Naive thymus-derived CD4-positive, alpha-beta T cell (primary cell): ENCODE measurements at regions not wholly inside any gene's neighbourhood (a gene's known extent, or its start where the extent isn't known, plus 50 kb on each side); places are given as distances from the start of the nearest gene placed in this dataset.
"Not testable (repeated sequence)": the region's sequence is repeated elsewhere in the genome, so short reads cannot be mapped to it uniquely, and the experiment has no call there.

ENCODE experiments used
- ATAC-seq: fragments of 150-1000 bp; cut with Tn5 transposase; 2 replicates; pipeline ENCODE4 v1.10.0; 2021; ENCODE audit warnings: mild to moderate bottlenecking, moderate library complexity
- CTCF ChIA-PET: fragments of 350-600 bp; sonication (Branson Sonifier 250); formaldehyde crosslinking; loops from one replicate; lab custom pipeline; 2021; ENCODE audit warnings: antibody characterized with exemption; lab: Charles Lee
- POLR2A ChIA-PET: fragments of 350-600 bp; sonication (Branson Sonifier 250); formaldehyde crosslinking; loops from one replicate; lab custom pipeline; 2021; ENCODE audit warnings: antibody characterized with exemption, inconsistent platforms; lab: Charles Lee
- DNase-seq, 9 donors: peaks; one replicate each; pipeline versions ENCODE4 v3.0.0 to v3.0.0-alpha.2; 2020 to 2022; ENCODE audit warnings: mixed read lengths in 1 of 9
- H3K27ac ChIP-seq: one replicate; pipeline ENCODE4 v1.7.0; 2013; ENCODE audit warnings: mild to moderate bottlenecking, low read depth, low read length, moderate library complexity
- H3K27me3 ChIP-seq, 2 donors: one replicate each; pipeline ENCODE4 v1.7.0; 2013; ENCODE audit warnings: low read length in 2 of 2, mild to moderate bottlenecking in 2 of 2, moderate library complexity in 2 of 2; ENCODE audit not compliant: control insufficient read depth in 2 of 2, insufficient read depth in 2 of 2
- H3K36me3 ChIP-seq, 3 experiments: 1 replicate in 2 of 3; 2 replicates in 1 of 3; pipeline ENCODE4 v1.7.0; 2013; ENCODE audit warnings: low read length in 3 of 3, mild to moderate bottlenecking in 3 of 3, moderate library complexity in 1 of 3; ENCODE audit not compliant: insufficient read depth in 3 of 3, control insufficient read depth in 2 of 3
- H3K4me1 ChIP-seq, 2 donors: one replicate each; pipeline ENCODE4 v1.7.0; 2013; ENCODE audit warnings: low read length in 2 of 2, mild to moderate bottlenecking in 2 of 2, moderate library complexity in 1 of 2; ENCODE audit not compliant: control insufficient read depth in 2 of 2, insufficient read depth in 2 of 2
- H3K4me3 ChIP-seq: 2 replicates; pipeline ENCODE4 v1.7.0; 2013; ENCODE audit warnings: mild to moderate bottlenecking, low read length
- H3K9me3 ChIP-seq, 3 experiments: 1 replicate in 2 of 3; 2 replicates in 1 of 3; pipeline ENCODE4 v1.7.0; 2013; ENCODE audit warnings: low read length in 3 of 3; ENCODE audit not compliant: control insufficient read depth in 2 of 3
- H3K27ac Mint-ChIP-seq, 9 donors: one replicate each; pipeline ENCODE4 v1.8.0; 2020 to 2022; ENCODE audit warnings: mixed read lengths in 9 of 9, mild to moderate bottlenecking in 8 of 9, moderate library complexity in 5 of 9, inconsistent platforms in 2 of 9
- H3K27me3 Mint-ChIP-seq, 5 donors: one replicate each; pipeline ENCODE4 v1.8.0; 2021 to 2022; ENCODE audit warnings: mixed read lengths in 5 of 5, mild to moderate bottlenecking in 1 of 5
- H3K36me3 Mint-ChIP-seq, 5 donors: one replicate each; pipeline ENCODE4 v1.8.0; 2020 to 2022; ENCODE audit warnings: mixed read lengths in 5 of 5, mild to moderate bottlenecking in 3 of 5, inconsistent platforms in 1 of 5
- H3K4me1 Mint-ChIP-seq, 7 donors: one replicate each; pipeline ENCODE4 v1.8.0; 2020 to 2022; ENCODE audit warnings: mixed read lengths in 7 of 7, mild to moderate bottlenecking in 3 of 7, inconsistent platforms in 1 of 7
- H3K4me3 Mint-ChIP-seq, 10 donors: one replicate each; pipeline ENCODE4 v1.8.0; 2020 to 2022; ENCODE audit warnings: mild to moderate bottlenecking in 10 of 10, mixed read lengths in 10 of 10, moderate library complexity in 6 of 10, inconsistent platforms in 2 of 10
- H3K9me3 Mint-ChIP-seq, 11 donors: one replicate each; pipeline ENCODE4 v1.8.0; 2020 to 2022; ENCODE audit warnings: mixed read lengths in 11 of 11, mild to moderate bottlenecking in 4 of 11, inconsistent platforms in 1 of 11, moderate library complexity in 1 of 11
- intact Hi-C, 2 donors: fragments of 100-400 bp; cut with micrococcal nuclease; formaldehyde crosslinking; loops; one replicate each; pipeline ENCODE4 v1.15.1; 2023

GRCh38 chr6:94785081-94785480 lies 792.3 kb upstream of the MANEA start:
- peaks cover 0 to 34% (median 15%) of the 10 kb centered on the region in 11 donors for H3K9me3 Mint-ChIP-seq
- H3K4me1 Mint-ChIP-seq, H3K27ac ChIP-seq, H3K9me3 ChIP-seq, POLR2A ChIA-PET, H3K4me1 ChIP-seq, DNase-seq, H3K36me3 ChIP-seq, CTCF ChIA-PET, H3K27me3 ChIP-seq, H3K27me3 Mint-ChIP-seq, H3K4me3 ChIP-seq, ATAC-seq, H3K36me3 Mint-ChIP-seq, intact Hi-C loops, H3K4me3 Mint-ChIP-seq: not testable (repeated sequence)
- peak overlapping the region in 1 of 9 donors; percentile 68 for H3K27ac Mint-ChIP-seq

- peaks cover 0 to 5% (median 0%) of the 10 kb centered on the region in 11 donors for H3K9me3 Mint-ChIP-seq
- DNase-seq (no peak), ATAC-seq (no peak)
- H3K4me3 Mint-ChIP-seq: no peak overlapping the region
- Histone ChIP-seq H3K4me1 (no peaks in the 10 kb centered on the region), H3K27ac (no peak overlapping the region), H3K27me3 (no peaks in the 10 kb centered on the region), H3K4me3 (no peak overlapping the region), H3K9me3 (no peaks in the 10 kb centered on the region), H3K36me3 (no peaks in the 10 kb centered on the region)
- POLR2A ChIA-PET: no interaction called here
- H3K27ac Mint-ChIP-seq: no peak overlapping the region
- CTCF ChIA-PET: no interaction called here
- intact Hi-C loops: no loop called here
- no peaks in the 10 kb centered on the region for H3K36me3 Mint-ChIP-seq
- H3K27me3 Mint-ChIP-seq: no peaks in the 10 kb centered on the region
- H3K4me1 Mint-ChIP-seq: no peaks in the 10 kb centered on the region
Observed at GRCh38 chr6:94769197-94769596, 808.1 kb upstream of the MANEA start.

- no peak overlapping the region for H3K4me3 Mint-ChIP-seq
- no peaks in the 10 kb centered on the region for H3K36me3 Mint-ChIP-seq
- intact Hi-C loops: no loop called here
- H3K4me3 ChIP-seq: no peak overlapping the region
- DNase-seq (no peak), ATAC-seq (no peak)
- H3K9me3 Mint-ChIP-seq: peaks cover 0 to 13% (median 3%) of the 10 kb centered on the region in 11 donors
- H3K36me3 ChIP-seq: no peaks in the 10 kb centered on the region
- H3K27me3 Mint-ChIP-seq: no peaks in the 10 kb centered on the region
- no peaks in the 10 kb centered on the region for H3K4me1 ChIP-seq
- ChIA-PET POLR2A (no interaction called here), CTCF (no interaction called here)
- no peaks in the 10 kb centered on the region for H3K4me1 Mint-ChIP-seq
- no peaks in the 10 kb centered on the region for H3K9me3 ChIP-seq
- no peak overlapping the region for H3K27ac ChIP-seq
- H3K27ac Mint-ChIP-seq: no peak overlapping the region
- H3K27me3 ChIP-seq: no peaks in the 10 kb centered on the region
Observed at GRCh38 chr6:94751641-94752329, 825.5 kb upstream of the MANEA start.

GRCh38 chr6:94736236-94736635 lies 841.1 kb upstream of the MANEA start:
- Histone ChIP-seq H3K4me1 (no peaks in the 10 kb centered on the region), H3K4me3 (no peak overlapping the region), H3K36me3 (no peaks in the 10 kb centered on the region), H3K27ac (no peak overlapping the region), H3K27me3 (no peaks in the 10 kb centered on the region), H3K9me3 (no peaks in the 10 kb centered on the region)
- Mint-ChIP-seq H3K27ac (no peak overlapping the region), H3K36me3 (peaks cover 0 to 3% (median 0%) of the 10 kb centered on the region in 5 donors), H3K4me1 (no peaks in the 10 kb centered on the region), H3K27me3 (no peaks in the 10 kb centered on the region), H3K9me3 (peaks cover 0 to 22% (median 1%) of the 10 kb centered on the region in 11 donors), H3K4me3 (no peak overlapping the region)
- DNase-seq: no peak
- ATAC-seq: no peak
- ChIA-PET CTCF (no interaction called here), POLR2A (no interaction called here)
- intact Hi-C loops: no loop called here

GRCh38 chr6:94735270-94735669 lies 842.1 kb upstream of the MANEA start:
- no peaks in the 10 kb centered on the region for H3K27me3 Mint-ChIP-seq
- Histone ChIP-seq H3K27ac (no peak overlapping the region), H3K9me3 (no peaks in the 10 kb centered on the region), H3K27me3 (no peaks in the 10 kb centered on the region), H3K36me3 (no peaks in the 10 kb centered on the region), H3K4me3 (no peak overlapping the region), H3K4me1 (no peaks in the 10 kb centered on the region)
- no peaks in the 10 kb centered on the region for H3K4me1 Mint-ChIP-seq
- no peak overlapping the region for H3K27ac Mint-ChIP-seq
- H3K9me3 Mint-ChIP-seq: peaks cover 0 to 22% (median 0%) of the 10 kb centered on the region in 11 donors
- ChIA-PET POLR2A (no interaction called here), CTCF (no interaction called here)
- peaks cover 0 to 3% (median 0%) of the 10 kb centered on the region in 5 donors for H3K36me3 Mint-ChIP-seq
- no peak overlapping the region for H3K4me3 Mint-ChIP-seq
- intact Hi-C loops: no loop called here
- ATAC-seq (no peak), DNase-seq (no peak)

- Mint-ChIP-seq H3K27ac (no peak overlapping the region), H3K4me3 (no peak overlapping the region), H3K4me1 (no peaks in the 10 kb centered on the region), H3K27me3 (no peaks in the 10 kb centered on the region), H3K36me3 (peaks cover 0 to 3% (median 0%) of the 10 kb centered on the region in 5 donors), H3K9me3 (peaks cover 0 to 19% (median 1%) of the 10 kb centered on the region in 11 donors)
- Histone ChIP-seq H3K4me1 (no peaks in the 10 kb centered on the region), H3K9me3 (no peaks in the 10 kb centered on the region), H3K36me3 (no peaks in the 10 kb centered on the region), H3K27ac (no peak overlapping the region), H3K4me3 (no peak overlapping the region), H3K27me3 (no peaks in the 10 kb centered on the region)
- intact Hi-C loops: no loop called here
- ChIA-PET CTCF (interaction anchor here (0.7 kb wide), 1 partner anchor 673 kb away, joined by 3 read pairs; no protein-coding TSS in a partner anchor), POLR2A (no interaction called here)
- DNase-seq (no peak), ATAC-seq (no peak)
Observed at GRCh38 chr6:94734751-94735150, 842.6 kb upstream of the MANEA start.

- ChIA-PET CTCF (no interaction called here), POLR2A (no interaction called here)
- Mint-ChIP-seq H3K27me3 (no peaks in the 10 kb centered on the region), H3K36me3 (peaks cover 0 to 6% (median 0%) of the 10 kb centered on the region in 5 donors), H3K4me1 (no peaks in the 10 kb centered on the region), H3K27ac (no peak overlapping the region), H3K4me3 (no peak overlapping the region), H3K9me3 (peaks cover 2 to 10% (median 6%) of the 10 kb centered on the region in 11 donors)
- intact Hi-C loops: no loop called here
- Histone ChIP-seq H3K36me3 (no peaks in the 10 kb centered on the region), H3K27ac (no peak overlapping the region), H3K4me3 (no peak overlapping the region), H3K4me1 (no peaks in the 10 kb centered on the region), H3K27me3 (no peaks in the 10 kb centered on the region), H3K9me3 (no peaks in the 10 kb centered on the region)
- DNase-seq (no peak), ATAC-seq (no peak)
Observed at GRCh38 chr6:94733066-94733465, 844.3 kb upstream of the MANEA start.
